ENCODE measurements at regions not wholly inside any gene's neighbourhood (a gene's known extent, or its start where the extent isn't known, plus 50 kb on each side); places are given as distances from the start of the nearest gene placed in this dataset.

DNA sequence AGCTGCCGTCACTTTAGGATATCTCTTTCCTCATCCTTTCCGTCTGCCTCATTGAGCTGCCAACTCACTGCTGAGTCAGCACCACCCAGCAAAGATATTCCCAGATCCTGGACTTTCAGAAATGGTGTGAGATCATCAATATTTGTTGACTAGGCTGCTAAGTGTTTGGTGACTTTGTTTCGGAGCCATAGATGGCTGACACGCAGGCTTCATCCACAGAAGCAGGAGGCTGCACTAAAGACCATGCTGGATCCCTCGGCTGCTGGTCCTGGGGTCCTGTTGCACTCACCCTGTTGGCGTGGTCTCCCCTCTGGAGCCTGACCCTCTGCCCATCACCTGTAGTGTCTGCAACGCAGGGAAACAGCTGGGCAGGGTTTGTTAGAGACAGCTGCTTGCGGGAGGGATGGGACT, 96.5 kb downstream of the ERMARD start:
- no peak for TF ChIP-seq POLR2A (IDR thresholded peaks at IDR 0.05; ENCODE audit: low read depth)
- TF ChIP-seq, protein P1, sequence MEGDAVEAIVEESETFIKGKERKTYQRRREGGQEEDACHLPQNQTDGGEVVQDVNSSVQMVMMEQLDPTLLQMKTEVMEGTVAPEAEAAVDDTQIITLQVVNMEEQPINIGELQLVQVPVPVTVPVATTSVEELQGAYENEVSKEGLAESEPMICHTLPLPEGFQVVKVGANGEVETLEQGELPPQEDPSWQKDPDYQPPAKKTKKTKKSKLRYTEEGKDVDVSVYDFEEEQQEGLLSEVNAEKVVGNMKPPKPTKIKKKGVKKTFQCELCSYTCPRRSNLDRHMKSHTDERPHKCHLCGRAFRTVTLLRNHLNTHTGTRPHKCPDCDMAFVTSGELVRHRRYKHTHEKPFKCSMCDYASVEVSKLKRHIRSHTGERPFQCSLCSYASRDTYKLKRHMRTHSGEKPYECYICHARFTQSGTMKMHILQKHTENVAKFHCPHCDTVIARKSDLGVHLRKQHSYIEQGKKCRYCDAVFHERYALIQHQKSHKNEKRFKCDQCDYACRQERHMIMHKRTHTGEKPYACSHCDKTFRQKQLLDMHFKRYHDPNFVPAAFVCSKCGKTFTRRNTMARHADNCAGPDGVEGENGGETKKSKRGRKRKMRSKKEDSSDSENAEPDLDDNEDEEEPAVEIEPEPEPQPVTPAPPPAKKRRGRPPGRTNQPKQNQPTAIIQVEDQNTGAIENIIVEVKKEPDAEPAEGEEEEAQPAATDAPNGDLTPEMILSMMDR (IDR thresholded peaks at IDR 0.05), result no peak

All from esophagus muscularis mucosa (tissue), 3 donors.